ENCODE measurements at regions not wholly inside any gene's neighbourhood (a gene's known extent, or its start where the extent isn't known, plus 50 kb on each side); places are given as distances from the start of the nearest gene placed in this dataset.
A peak's percentile ranks its signal among the peaks of the same experiment; 100 is the strongest.

- ATAC-seq (no peak), DNase-seq (no peak)
- Mint-ChIP-seq H3K4me3 (no peak overlapping the region), H3K36me3 (peaks cover 0 to 34% (median 0%) of the 10 kb centered on the region in 5 donors), H3K27me3 (peaks cover 0 to 11% (median 0%) of the 10 kb centered on the region in 5 donors), H3K9me3 (peaks cover 0 to 7% (median 0%) of the 10 kb centered on the region in 11 donors), H3K4me1 (peaks cover 19 to 77% (median 29%) of the 10 kb centered on the region in 7 donors), H3K27ac (no peak overlapping the region)
- no peaks in the 10 kb centered on the region for H3K36me3 ChIP-seq (ENCODE audit: control insufficient read depth in 2 of 3, insufficient read depth in 3 of 3, low read length in 3 of 3)
- POLR2A ChIA-PET: interaction anchor here (0.5 kb wide), 2 partner anchors 57 to 359 kb away, joined by 5 to 6 read pairs; no protein-coding TSS in a partner anchor
- peaks cover 25 to 36% of the 10 kb centered on the region in 2 donors for H3K4me1 ChIP-seq (ENCODE audit: control insufficient read depth in 2 of 2, insufficient read depth in 2 of 2, low read length in 2 of 2)
- no peak overlapping the region for H3K27ac ChIP-seq (ENCODE audit: low read depth, low read length)
- CTCF ChIA-PET: interaction anchor here (0.5 to 0.9 kb wide), 2 partner anchors 12 to 15 kb away, joined by 3 to 5 read pairs; no protein-coding TSS in a partner anchor
- intact Hi-C loops (cut with micrococcal nuclease): no loop called here
- no peak overlapping the region for H3K4me3 ChIP-seq (ENCODE audit: low read length)
- H3K27me3 ChIP-seq (ENCODE audit: control insufficient read depth in 2 of 2, insufficient read depth in 2 of 2, low read length in 2 of 2): no peaks in the 10 kb centered on the region
- no peaks in the 10 kb centered on the region for H3K9me3 ChIP-seq (ENCODE audit: control insufficient read depth in 2 of 3, low read length in 3 of 3)
These were observed 67.2 kb upstream of the XCR1 start for GRCh38 chr3:46094506-46094905.

DNA sequence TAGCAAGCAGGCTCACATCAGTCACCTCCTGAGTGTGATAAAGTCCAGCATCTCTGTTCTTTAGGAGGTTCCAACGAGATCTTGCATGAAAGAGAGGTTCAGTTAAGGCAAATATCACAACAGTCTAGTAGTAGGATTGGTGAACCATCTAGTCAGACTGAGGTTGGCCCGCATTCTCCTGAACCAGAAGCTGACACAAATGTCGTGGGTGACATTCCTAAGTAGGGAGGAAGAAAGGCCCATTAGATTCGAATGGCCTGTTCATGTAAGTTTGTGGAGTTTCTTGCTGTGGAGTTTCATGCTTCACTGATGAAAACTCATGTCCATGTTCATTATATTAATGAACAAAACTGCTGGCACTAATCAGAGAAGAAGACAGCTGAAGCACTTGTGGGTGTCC, 66.7 kb upstream of the XCR1 start:
- ChIA-PET CTCF (interaction anchor here (0.9 kb wide), 1 partner anchor 15 kb away, joined by 3 read pairs; no protein-coding TSS in a partner anchor), POLR2A (interaction anchor here (0.5 kb wide), 2 partner anchors 57 to 359 kb away, joined by 5 to 6 read pairs; no protein-coding TSS in a partner anchor)
- H3K27ac ChIP-seq (ENCODE audit: low read depth, low read length): no peak overlapping the region
- DNase-seq (no peak), ATAC-seq (no peak)
- Mint-ChIP-seq H3K27ac (peak overlapping the region in 1 of 9 donors; percentile 31), H3K27me3 (peaks cover 0 to 11% (median 0%) of the 10 kb centered on the region in 5 donors), H3K36me3 (peaks cover 0 to 31% (median 0%) of the 10 kb centered on the region in 5 donors), H3K4me1 (peaks cover 14 to 77% (median 25%) of the 10 kb centered on the region in 7 donors), H3K9me3 (peaks cover 0 to 7% (median 0%) of the 10 kb centered on the region in 11 donors), H3K4me3 (no peak overlapping the region)
- H3K4me3 ChIP-seq (ENCODE audit: low read length): no peak overlapping the region
- no peaks in the 10 kb centered on the region for H3K36me3 ChIP-seq (ENCODE audit: control insufficient read depth in 2 of 3, insufficient read depth in 3 of 3, low read length in 3 of 3)
- intact Hi-C loops (cut with micrococcal nuclease): no loop called here
- H3K9me3 ChIP-seq (ENCODE audit: control insufficient read depth in 2 of 3, low read length in 3 of 3): no peaks in the 10 kb centered on the region
- peaks cover 20 to 33% of the 10 kb centered on the region in 2 donors for H3K4me1 ChIP-seq (ENCODE audit: control insufficient read depth in 2 of 2, insufficient read depth in 2 of 2, low read length in 2 of 2)
- no peaks in the 10 kb centered on the region for H3K27me3 ChIP-seq (ENCODE audit: control insufficient read depth in 2 of 2, insufficient read depth in 2 of 2, low read length in 2 of 2)

DNA sequence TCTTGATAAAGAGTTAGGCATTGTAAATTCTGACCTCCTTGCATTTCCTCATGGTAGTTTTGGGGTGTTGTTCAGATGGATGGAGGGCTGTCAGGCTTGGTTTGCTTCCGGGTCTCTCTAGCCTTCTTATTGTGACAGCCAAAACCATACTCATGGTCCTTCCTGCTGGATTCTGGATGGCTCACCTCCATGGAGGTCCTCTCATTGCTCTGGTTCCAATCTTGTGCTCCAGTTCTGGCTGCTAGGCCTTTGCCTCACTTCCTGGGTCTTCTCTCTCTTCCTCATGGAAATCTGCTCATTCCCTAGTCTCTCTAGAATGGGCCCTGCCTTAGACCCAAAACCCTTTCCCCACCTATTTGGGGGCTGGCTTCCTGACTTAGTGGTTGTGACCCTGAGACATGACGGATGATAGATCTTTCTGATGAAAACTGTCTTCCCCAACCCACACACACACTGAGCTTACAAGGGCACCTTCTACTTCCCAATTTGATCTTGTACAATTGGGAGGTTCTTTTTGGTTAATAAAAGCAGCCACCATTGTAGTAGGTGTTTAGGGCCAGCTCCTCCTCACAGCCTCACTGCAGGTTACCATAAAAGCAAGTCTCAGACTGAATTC, 66.2 kb upstream of the XCR1 start:
- Histone ChIP-seq H3K9me3 (ENCODE audit: control insufficient read depth in 2 of 3, low read length in 3 of 3) (no peaks in the 10 kb centered on the region), H3K4me1 (ENCODE audit: control insufficient read depth in 2 of 2, insufficient read depth in 2 of 2, low read length in 2 of 2) (peaks cover 14 to 28% of the 10 kb centered on the region in 2 donors), H3K4me3 (ENCODE audit: low read length) (no peak overlapping the region), H3K36me3 (ENCODE audit: control insufficient read depth in 2 of 3, insufficient read depth in 3 of 3, low read length in 3 of 3) (no peaks in the 10 kb centered on the region), H3K27me3 (ENCODE audit: control insufficient read depth in 2 of 2, insufficient read depth in 2 of 2, low read length in 2 of 2) (no peaks in the 10 kb centered on the region), H3K27ac (ENCODE audit: low read depth, low read length) (no peak overlapping the region)
- Mint-ChIP-seq H3K36me3 (peaks cover 0 to 31% (median 0%) of the 10 kb centered on the region in 5 donors), H3K4me3 (peak overlapping the region in 1 of 10 donors; percentile 7), H3K9me3 (peaks cover 0 to 7% (median 0%) of the 10 kb centered on the region in 11 donors), H3K27me3 (peaks cover 0 to 11% (median 0%) of the 10 kb centered on the region in 5 donors), H3K27ac (peak overlapping the region in 1 of 9 donors; percentile 31), H3K4me1 (peaks cover 10 to 74% (median 20%) of the 10 kb centered on the region in 7 donors)
- CTCF ChIA-PET: interaction anchor here (0.9 to 1.1 kb wide), 2 partner anchors 14 to 153 kb away, joined by 3 to 4 read pairs; no protein-coding TSS in a partner anchor
- intact Hi-C loops (cut with micrococcal nuclease): no loop called here
- no peak for ATAC-seq
- POLR2A ChIA-PET: no interaction called here
- no peak for DNase-seq

DNA sequence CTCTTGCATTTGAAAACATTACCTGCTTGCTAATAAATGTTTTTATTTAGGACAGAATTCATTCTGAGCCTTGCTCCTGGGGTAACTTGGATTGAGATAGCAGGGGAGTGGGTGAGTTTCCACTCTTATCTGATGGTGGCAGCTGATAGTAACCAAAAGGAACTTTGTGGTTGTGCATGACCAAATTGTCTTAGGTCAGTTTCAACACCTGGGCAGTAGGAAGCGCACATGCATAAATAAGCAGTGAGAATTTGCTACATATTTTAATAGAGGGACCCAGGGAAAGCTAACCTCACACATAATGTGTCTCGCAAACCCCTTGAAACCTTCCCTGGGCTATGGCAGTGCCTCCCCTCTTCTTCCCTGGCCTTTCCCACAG, 65.4 kb upstream of the XCR1 start:
- H3K27ac Mint-ChIP-seq: no peak overlapping the region
- intact Hi-C loops (cut with micrococcal nuclease): no loop called here
- H3K9me3 ChIP-seq (ENCODE audit: control insufficient read depth in 2 of 3, low read length in 3 of 3): no peaks in the 10 kb centered on the region
- no peaks in the 10 kb centered on the region for H3K27me3 ChIP-seq (ENCODE audit: control insufficient read depth in 2 of 2, insufficient read depth in 2 of 2, low read length in 2 of 2)
- peaks cover 0 to 7% (median 0%) of the 10 kb centered on the region in 11 donors for H3K9me3 Mint-ChIP-seq
- ChIA-PET POLR2A (no interaction called here), CTCF (interaction anchor here (1.1 kb wide), 1 partner anchor 153 kb away, joined by 4 read pairs; no protein-coding TSS in a partner anchor)
- no peak overlapping the region for H3K27ac ChIP-seq (ENCODE audit: low read depth, low read length)
- H3K4me3 ChIP-seq (ENCODE audit: low read length): no peak overlapping the region
- peaks cover 0 to 14% (median 0%) of the 10 kb centered on the region in 5 donors for H3K27me3 Mint-ChIP-seq
- peak overlapping the region in 1 of 10 donors; percentile 32 for H3K4me3 Mint-ChIP-seq
- peaks cover 7 to 21% of the 10 kb centered on the region in 2 donors for H3K4me1 ChIP-seq (ENCODE audit: control insufficient read depth in 2 of 2, insufficient read depth in 2 of 2, low read length in 2 of 2)
- peaks cover 2 to 69% (median 14%) of the 10 kb centered on the region in 7 donors for H3K4me1 Mint-ChIP-seq
- ATAC-seq (no peak), DNase-seq (no peak)
- H3K36me3 Mint-ChIP-seq: peaks cover 0 to 29% (median 0%) of the 10 kb centered on the region in 5 donors
- H3K36me3 ChIP-seq (ENCODE audit: control insufficient read depth in 2 of 3, insufficient read depth in 3 of 3, low read length in 3 of 3): no peaks in the 10 kb centered on the region

DNA sequence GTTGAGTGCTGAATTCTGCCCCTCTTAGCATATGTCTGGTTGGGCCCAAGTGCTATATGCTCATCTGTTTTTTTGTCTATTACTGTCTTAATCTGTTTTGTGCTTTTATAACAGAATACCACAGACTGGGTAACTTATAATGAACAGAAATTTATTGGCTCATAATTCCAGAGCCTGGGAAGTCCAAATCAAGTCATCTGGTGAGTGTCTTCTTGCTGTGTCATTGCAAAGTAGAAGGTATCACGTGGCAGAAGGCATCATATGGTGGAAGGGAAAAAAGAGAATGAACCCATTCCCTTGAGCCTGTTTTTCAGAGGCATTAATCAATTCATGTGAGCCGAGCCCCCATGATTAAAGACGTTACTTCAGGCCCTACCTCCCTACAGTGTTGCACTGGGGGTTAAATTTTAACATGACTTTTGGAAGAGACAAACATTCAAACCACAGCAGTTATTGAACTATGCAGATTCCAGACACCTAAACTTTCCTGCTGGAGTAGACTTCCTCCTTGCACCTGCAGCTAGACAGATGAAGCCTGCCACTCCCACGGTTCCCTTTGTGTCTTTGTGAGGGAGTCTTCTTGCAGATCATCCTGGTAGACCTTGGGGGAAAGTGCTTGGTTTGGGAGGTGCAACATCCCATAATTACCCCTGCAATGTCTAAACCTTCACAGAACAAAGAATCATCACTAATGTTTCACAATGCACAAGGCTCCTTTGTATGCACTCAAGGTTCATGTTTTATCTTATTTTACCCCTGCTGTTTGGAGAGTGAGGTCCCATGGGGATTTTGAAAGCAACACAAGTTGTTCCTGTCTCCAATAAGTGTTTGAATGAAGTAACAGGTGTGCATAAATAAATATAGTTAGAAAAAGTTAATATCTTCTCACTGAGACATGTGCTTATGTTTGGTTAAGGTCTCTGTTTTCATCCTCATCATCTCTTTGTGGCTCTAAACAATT, 64.7 kb upstream of the XCR1 start:
- Mint-ChIP-seq H3K9me3 (peaks cover 0 to 7% (median 0%) of the 10 kb centered on the region in 11 donors), H3K36me3 (peaks cover 0 to 28% (median 0%) of the 10 kb centered on the region in 5 donors), H3K4me1 (peaks cover 0 to 66% (median 8%) of the 10 kb centered on the region in 7 donors), H3K4me3 (peak overlapping the region in 1 of 10 donors; percentile 32), H3K27me3 (peaks cover 0 to 17% (median 0%) of the 10 kb centered on the region in 5 donors), H3K27ac (no peak overlapping the region)
- no peak for DNase-seq
- ATAC-seq: no peak
- no peaks in the 10 kb centered on the region for H3K27me3 ChIP-seq (ENCODE audit: control insufficient read depth in 2 of 2, insufficient read depth in 2 of 2, low read length in 2 of 2)
- H3K4me3 ChIP-seq (ENCODE audit: low read length): no peak overlapping the region
- intact Hi-C loops (cut with micrococcal nuclease): no loop called here
- ChIA-PET POLR2A (interaction anchor here (0.9 kb wide), 1 partner anchor 146 kb away, joined by 4 read pairs; no protein-coding TSS in a partner anchor), CTCF (interaction anchor here (1.1 kb wide), 1 partner anchor 152 kb away, joined by 4 read pairs; no protein-coding TSS in a partner anchor)
- H3K27ac ChIP-seq (ENCODE audit: low read depth, low read length): no peak overlapping the region
- no peaks in the 10 kb centered on the region for H3K9me3 ChIP-seq (ENCODE audit: control insufficient read depth in 2 of 3, low read length in 3 of 3)
- H3K4me1 ChIP-seq (ENCODE audit: control insufficient read depth in 2 of 2, insufficient read depth in 2 of 2, low read length in 2 of 2): peaks cover under 1 to 14% of the 10 kb centered on the region in 2 donors
- H3K36me3 ChIP-seq (ENCODE audit: control insufficient read depth in 2 of 3, insufficient read depth in 3 of 3, low read length in 3 of 3): no peaks in the 10 kb centered on the region

DNA sequence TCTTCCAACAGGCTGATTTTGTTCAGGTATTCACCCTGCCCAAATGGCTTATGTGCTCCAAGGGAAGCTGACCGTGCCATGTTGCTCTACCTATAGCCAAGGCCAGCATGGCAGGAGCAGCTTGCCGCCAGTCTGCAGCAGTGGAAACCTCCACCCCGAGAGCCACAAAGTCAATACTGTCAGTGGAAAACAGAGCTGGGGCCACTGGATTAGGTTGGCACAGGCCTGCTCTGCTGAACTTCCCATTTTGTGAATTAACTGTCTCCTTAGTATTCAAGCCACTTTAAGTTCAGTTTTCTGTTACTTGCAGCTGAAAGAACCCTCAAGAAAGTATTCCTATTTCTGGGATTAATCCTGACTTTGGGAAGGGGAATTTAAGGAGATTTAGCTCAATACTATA, 63.8 kb upstream of the XCR1 start:
- peaks cover 0 to 24% (median 0%) of the 10 kb centered on the region in 5 donors for H3K36me3 Mint-ChIP-seq
- POLR2A ChIA-PET: interaction anchor here (0.9 kb wide), 1 partner anchor 145 kb away, joined by 4 read pairs; no protein-coding TSS in a partner anchor
- H3K9me3 Mint-ChIP-seq: peaks cover 0 to 7% (median 0%) of the 10 kb centered on the region in 11 donors
- no peak for DNase-seq
- Histone ChIP-seq H3K4me3 (ENCODE audit: low read length) (no peak overlapping the region), H3K27me3 (ENCODE audit: control insufficient read depth in 2 of 2, insufficient read depth in 2 of 2, low read length in 2 of 2) (no peaks in the 10 kb centered on the region), H3K9me3 (ENCODE audit: control insufficient read depth in 2 of 3, low read length in 3 of 3) (no peaks in the 10 kb centered on the region), H3K4me1 (ENCODE audit: control insufficient read depth in 2 of 2, insufficient read depth in 2 of 2, low read length in 2 of 2) (peaks cover 0 to 9% of the 10 kb centered on the region in 2 donors), H3K27ac (ENCODE audit: low read depth, low read length) (no peak overlapping the region), H3K36me3 (ENCODE audit: control insufficient read depth in 2 of 3, insufficient read depth in 3 of 3, low read length in 3 of 3) (no peaks in the 10 kb centered on the region)
- H3K27me3 Mint-ChIP-seq: peaks cover 0 to 17% (median 0%) of the 10 kb centered on the region in 5 donors
- no peak overlapping the region for H3K4me3 Mint-ChIP-seq
- H3K4me1 Mint-ChIP-seq: peaks cover 0 to 60% (median 0%) of the 10 kb centered on the region in 7 donors
- ATAC-seq: no peak
- intact Hi-C loops (cut with micrococcal nuclease): no loop called here
- CTCF ChIA-PET: no interaction called here
- H3K27ac Mint-ChIP-seq: no peak overlapping the region

Measured in naive thymus-derived CD4-positive, alpha-beta T cell (primary cell).